SJCRH30 (cell line): ENCODE measurements at regions not wholly inside any gene's neighbourhood (a gene's known extent, or its start where the extent isn't known, plus 50 kb on each side); places are given as distances from the start of the nearest gene placed in this dataset.

Source experiments
- DNase-seq, 2 experiments: peaks; one replicate each; pipeline ENCODE4 v3.0.0-alpha.2; 2015 to 2020
- H3K27ac ChIP-seq: fragments of 250-450 bp; sonication (Bioruptor Pico); 2 replicates; pipeline ENCODE4 v1.5.1; 2020; ENCODE audit warnings: mild to moderate bottlenecking, moderate library complexity
- H3K27me3 ChIP-seq: fragments of 250-450 bp; sonication (Bioruptor Pico); 2 replicates; pipeline ENCODE4 v1.5.1; 2020; ENCODE audit warnings: mild to moderate bottlenecking, moderate library complexity
- H3K36me3 ChIP-seq: fragments of 250-450 bp; sonication (Bioruptor Pico); 2 replicates; pipeline ENCODE4 v1.5.1; 2020; ENCODE audit warnings: mild to moderate bottlenecking, moderate library complexity
- H3K4me1 ChIP-seq: fragments of 250-450 bp; sonication (Bioruptor Pico); 2 replicates; pipeline ENCODE4 v1.5.1; 2020; ENCODE audit warnings: mild to moderate bottlenecking, moderate library complexity
- H3K4me3 ChIP-seq: fragments of 250-450 bp; sonication (Bioruptor Pico); 2 replicates; pipeline ENCODE4 v1.5.1; 2020; ENCODE audit warnings: mild to moderate bottlenecking, moderate library complexity
- H3K9me3 ChIP-seq: fragments of 250-450 bp; sonication (Bioruptor Pico); replicated peaks from 2 replicates; pipeline ENCODE4 v1.5.1; 2020; ENCODE audit warnings: mild to moderate bottlenecking, moderate library complexity

- no peak overlapping the region for H3K27ac ChIP-seq
- H3K27me3 ChIP-seq = no peaks in the 10 kb centered on the region
- no peak overlapping the region for H3K4me3 ChIP-seq
- no peaks in the 10 kb centered on the region for H3K36me3 ChIP-seq
- DNase-seq = no peak
- no peaks in the 10 kb centered on the region for H3K9me3 ChIP-seq
- no peaks in the 10 kb centered on the region for H3K4me1 ChIP-seq
Measured at GRCh38 chr2:226251661-226252060, 548.0 kb downstream of the IRS1 start.

GRCh38 chr2:226247289-226248275 is 552.0 kb downstream of the IRS1 start:
- Histone ChIP-seq H3K36me3 (no peaks in the 10 kb centered on the region), H3K9me3 (peaks cover 6% of the 10 kb centered on the region; the same call in 1 of the 2 replicates), H3K4me3 (no peak overlapping the region), H3K27me3 (no peaks in the 10 kb centered on the region), H3K4me1 (no peaks in the 10 kb centered on the region), H3K27ac (no peak overlapping the region)
- no peak for DNase-seq

GRCh38 chr2:226234187-226234586 is 565.4 kb downstream of the IRS1 start:
- H3K4me1 ChIP-seq = no peaks in the 10 kb centered on the region
- DNase-seq = no peak
- no peak overlapping the region for H3K27ac ChIP-seq
- H3K9me3 ChIP-seq = no peaks in the 10 kb centered on the region
- no peaks in the 10 kb centered on the region for H3K27me3 ChIP-seq
- no peak overlapping the region for H3K4me3 ChIP-seq
- no peaks in the 10 kb centered on the region for H3K36me3 ChIP-seq

GRCh38 chr2:226233388-226233787 is 566.2 kb downstream of the IRS1 start:
- Histone ChIP-seq H3K4me1 (no peaks in the 10 kb centered on the region), H3K36me3 (no peaks in the 10 kb centered on the region), H3K9me3 (no peaks in the 10 kb centered on the region), H3K27me3 (no peaks in the 10 kb centered on the region), H3K27ac (no peak overlapping the region), H3K4me3 (no peak overlapping the region)
- DNase-seq = no peak

- H3K27ac ChIP-seq = no peak overlapping the region
- DNase-seq = no peak
Measured at GRCh38 chr2:226228080-226228479, 571.5 kb downstream of the IRS1 start.

GRCh38 chr2:226227341-226227740 is 572.3 kb downstream of the IRS1 start:
- DNase-seq = no peak

More at GRCh38 chr2:226228080-226228479, 571.5 kb downstream of the IRS1 start:
- no peaks in the 10 kb centered on the region for H3K4me1 ChIP-seq
- H3K9me3 ChIP-seq = no peaks in the 10 kb centered on the region; the same call in 1 of the 2 replicates
- no peak overlapping the region for H3K4me3 ChIP-seq
- no peaks in the 10 kb centered on the region for H3K36me3 ChIP-seq
- H3K27me3 ChIP-seq = no peaks in the 10 kb centered on the region

GRCh38 chr2:226223704-226224103 is 575.9 kb downstream of the IRS1 start:
- DNase-seq = no peak
- Histone ChIP-seq H3K4me1 (no peaks in the 10 kb centered on the region), H3K36me3 (no peaks in the 10 kb centered on the region), H3K27ac (no peak overlapping the region), H3K4me3 (no peak overlapping the region), H3K27me3 (no peaks in the 10 kb centered on the region), H3K9me3 (no peaks in the 10 kb centered on the region; the same call in none of the 2 replicates)

More at GRCh38 chr2:226227341-226227740, 572.3 kb downstream of the IRS1 start:
- no peaks in the 10 kb centered on the region for H3K27me3 ChIP-seq
- no peaks in the 10 kb centered on the region; the same call in none of the 2 replicates for H3K9me3 ChIP-seq
- H3K36me3 ChIP-seq = no peaks in the 10 kb centered on the region
- no peak overlapping the region for H3K4me3 ChIP-seq
- H3K4me1 ChIP-seq = no peaks in the 10 kb centered on the region
- H3K27ac ChIP-seq = no peak overlapping the region

GRCh38 chr2:226220511-226220910 is 579.1 kb downstream of the IRS1 start:
- no peak for DNase-seq
- H3K27me3 ChIP-seq = no peaks in the 10 kb centered on the region
- H3K27ac ChIP-seq = no peak overlapping the region

GRCh38 chr2:226217191-226217590 is 582.4 kb downstream of the IRS1 start:
- Histone ChIP-seq H3K27me3 (no peaks in the 10 kb centered on the region), H3K4me3 (no peak overlapping the region), H3K27ac (no peak overlapping the region), H3K9me3 (no peaks in the 10 kb centered on the region; the same call in 1 of the 2 replicates), H3K36me3 (no peaks in the 10 kb centered on the region), H3K4me1 (peaks cover 14% of the 10 kb centered on the region)
- DNase-seq = no peak

More at GRCh38 chr2:226220511-226220910, 579.1 kb downstream of the IRS1 start:
- no peaks in the 10 kb centered on the region for H3K36me3 ChIP-seq
- no peaks in the 10 kb centered on the region; the same call in none of the 2 replicates for H3K9me3 ChIP-seq
- H3K4me3 ChIP-seq = no peak overlapping the region
- H3K4me1 ChIP-seq = no peaks in the 10 kb centered on the region

- H3K36me3 ChIP-seq = no peaks in the 10 kb centered on the region
- peak in 1 of 2 experiments; percentile 9 for DNase-seq
- no peak overlapping the region for H3K27ac ChIP-seq
- H3K4me3 ChIP-seq = no peak overlapping the region
- no peaks in the 10 kb centered on the region for H3K9me3 ChIP-seq
- peaks cover 14% of the 10 kb centered on the region for H3K4me1 ChIP-seq
- no peaks in the 10 kb centered on the region for H3K27me3 ChIP-seq
Measured at GRCh38 chr2:226216575-226216974, 583.0 kb downstream of the IRS1 start.

- Histone ChIP-seq H3K4me3 (no peak overlapping the region), H3K27me3 (no peaks in the 10 kb centered on the region), H3K9me3 (no peaks in the 10 kb centered on the region), H3K36me3 (no peaks in the 10 kb centered on the region), H3K4me1 (peaks cover 14% of the 10 kb centered on the region), H3K27ac (no peak overlapping the region)
- DNase-seq = peak; percentile 72 to 88
Measured at GRCh38 chr2:226215902-226216503, 583.6 kb downstream of the IRS1 start.

GRCh38 chr2:226213717-226214116 is 585.9 kb downstream of the IRS1 start:
- DNase-seq = no peak
- H3K27ac ChIP-seq = no peak overlapping the region
- peaks cover 14% of the 10 kb centered on the region for H3K4me1 ChIP-seq
- no peaks in the 10 kb centered on the region for H3K9me3 ChIP-seq
- no peak overlapping the region for H3K4me3 ChIP-seq
- H3K36me3 ChIP-seq = no peaks in the 10 kb centered on the region
- no peaks in the 10 kb centered on the region for H3K27me3 ChIP-seq

- DNase-seq = no peak
- Histone ChIP-seq H3K4me3 (no peak overlapping the region), H3K36me3 (no peaks in the 10 kb centered on the region), H3K27me3 (no peaks in the 10 kb centered on the region), H3K9me3 (no peaks in the 10 kb centered on the region), H3K4me1 (peaks cover 17% of the 10 kb centered on the region), H3K27ac (no peak overlapping the region)
Measured at GRCh38 chr2:226211439-226211838, 588.2 kb downstream of the IRS1 start.

- H3K27ac ChIP-seq = no peak overlapping the region
- DNase-seq = no peak
- H3K4me3 ChIP-seq = no peak overlapping the region
- no peaks in the 10 kb centered on the region for H3K9me3 ChIP-seq
- H3K4me1 ChIP-seq = peaks cover 12% of the 10 kb centered on the region
- no peaks in the 10 kb centered on the region for H3K27me3 ChIP-seq
- no peaks in the 10 kb centered on the region for H3K36me3 ChIP-seq
Measured at GRCh38 chr2:226208726-226209125, 590.9 kb downstream of the IRS1 start.

GRCh38 chr2:226207671-226208070 is 591.9 kb downstream of the IRS1 start:
- no peak for DNase-seq
- no peaks in the 10 kb centered on the region for H3K27me3 ChIP-seq

More at GRCh38 chr2:226207671-226208070, 591.9 kb downstream of the IRS1 start:
- H3K4me3 ChIP-seq = no peak overlapping the region
- H3K36me3 ChIP-seq = no peaks in the 10 kb centered on the region
- 0 out of 2 replicates have a peak, but pooled peaks cover 3% of the 10 kb centered on the region for H3K4me1 ChIP-seq
- H3K27ac ChIP-seq = no peak overlapping the region
- H3K9me3 ChIP-seq = no peaks in the 10 kb centered on the region
